SK-N-SH treated with all-trans-retinoic acid at 6 μM for 48 hours (cell line): ENCODE measurements at regions not wholly inside any gene's neighbourhood (a gene's known extent, or its start where the extent isn't known, plus 50 kb on each side); places are given as distances from the start of the nearest gene placed in this dataset.

ENCODE experiments used
- ARNTL ChIP-seq: fragments of 450-650 bp; formaldehyde crosslinking; IDR thresholded peaks from 2 replicates; pipeline ENCODE4 v1.5.0; 2020; ENCODE audit warnings: low read depth, mild to moderate bottlenecking, moderate library complexity, borderline replicate concordance
- ZC3H10 ChIP-seq: fragments of 250-450 bp; sonication (Bioruptor Pico); IDR thresholded peaks from 2 replicates; pipeline ENCODE4 v1.5.1; 2021; ENCODE audit warnings: mild to moderate bottlenecking, moderate library complexity
- ZFP3 ChIP-seq: fragments of 250-450 bp; sonication (Bioruptor Pico); IDR thresholded peaks from 2 replicates; pipeline ENCODE4 v1.5.0; 2020; ENCODE audit warnings: mild to moderate bottlenecking, moderate library complexity

GRCh38 chr14:84262932-84263331 lies 1267.0 kb upstream of the FLRT2 start:
- TF ChIP-seq ZC3H10 (CRISPR knock-in tag), result no peak
- TF ChIP-seq ARNTL (CRISPR knock-in tag), result no peak
- no peak for TF ChIP-seq ZFP3 (CRISPR knock-in tag)
